Stimulated activated CD8-positive, alpha-beta memory T cell treated with anti-CD3 and anti-CD28 coated beads, Interleukin-2, amount 100 ng/mL, for 48 hours (primary cell): ENCODE measurements at regions not wholly inside any gene's neighbourhood (a gene's known extent, or its start where the extent isn't known, plus 50 kb on each side); places are given as distances from the start of the nearest gene placed in this dataset.

Experiments used
- DNase-seq, 2 donors: peaks; one replicate each; pipeline ENCODE4 v3.0.0-alpha.2; 2020; ENCODE audit warnings: low read depth in 2 of 2

- DNase-seq: no peak
Measured at GRCh38 chr2:62369541-62370202, 136.3 kb downstream of the TMEM17 start.

- no peak for DNase-seq
Measured at GRCh38 chr2:62364791-62365528, 141.0 kb downstream of the TMEM17 start.

DNA sequence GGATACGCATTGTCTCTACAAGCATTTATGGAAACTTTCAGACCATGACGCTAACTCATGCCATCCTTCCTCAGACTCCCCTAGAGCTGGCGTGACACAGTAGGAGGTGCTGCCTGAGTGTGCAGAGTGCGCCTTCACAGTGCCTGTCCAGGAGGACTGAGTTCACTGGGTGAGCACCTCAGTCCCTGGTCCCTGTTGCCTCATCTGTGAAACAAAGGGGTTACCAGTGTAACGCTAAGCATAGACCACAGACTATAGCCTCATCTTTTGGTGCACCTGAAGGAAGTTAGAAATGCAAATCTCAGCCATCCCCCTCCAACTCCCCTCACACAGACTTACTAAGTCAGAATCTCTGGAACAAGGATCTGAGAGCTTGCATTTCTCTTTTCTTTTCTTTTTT lies 142.8 kb downstream of the TMEM17 start:
- DNase-seq: no peak

DNA sequence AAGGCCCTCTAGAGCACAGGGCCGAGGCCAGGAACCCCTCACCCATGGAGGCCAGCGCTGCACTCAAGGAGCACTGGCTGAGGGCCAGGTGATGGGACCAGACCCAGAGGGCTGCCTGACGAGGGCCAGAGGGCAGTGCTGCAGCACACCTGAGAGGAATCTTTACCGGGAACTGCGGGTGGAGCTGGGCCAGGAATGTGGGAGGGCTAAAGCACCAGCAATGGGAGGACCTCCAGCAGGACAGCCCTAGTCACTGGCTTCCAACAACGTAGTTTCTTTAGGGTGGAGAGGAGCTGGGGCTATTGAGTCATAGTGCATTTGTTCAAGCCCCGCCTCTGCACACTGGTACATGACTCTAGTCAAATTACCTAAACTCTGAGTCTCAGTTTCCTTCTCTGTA lies 143.4 kb downstream of the TMEM17 start:
- no peak for DNase-seq

DNA sequence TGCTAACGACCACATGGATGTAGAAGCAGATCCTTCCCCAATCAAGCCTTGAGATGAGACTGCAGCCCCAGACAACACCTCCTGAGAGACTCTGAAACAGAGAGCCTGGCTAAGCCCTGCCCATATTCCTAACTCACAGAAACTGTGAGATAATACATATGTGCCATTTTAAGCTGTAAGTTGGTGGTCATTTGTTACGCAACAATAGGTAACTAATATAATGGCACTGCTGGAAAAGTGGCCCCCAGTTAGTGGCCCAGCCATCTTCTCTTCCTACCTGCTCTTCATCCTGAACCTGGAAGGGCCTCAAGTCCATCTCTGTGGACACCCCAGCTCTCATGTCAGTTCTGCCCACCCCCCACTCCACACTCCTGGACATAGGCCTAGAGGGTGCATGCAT lies 144.0 kb downstream of the TMEM17 start:
- DNase-seq: no peak

DNA sequence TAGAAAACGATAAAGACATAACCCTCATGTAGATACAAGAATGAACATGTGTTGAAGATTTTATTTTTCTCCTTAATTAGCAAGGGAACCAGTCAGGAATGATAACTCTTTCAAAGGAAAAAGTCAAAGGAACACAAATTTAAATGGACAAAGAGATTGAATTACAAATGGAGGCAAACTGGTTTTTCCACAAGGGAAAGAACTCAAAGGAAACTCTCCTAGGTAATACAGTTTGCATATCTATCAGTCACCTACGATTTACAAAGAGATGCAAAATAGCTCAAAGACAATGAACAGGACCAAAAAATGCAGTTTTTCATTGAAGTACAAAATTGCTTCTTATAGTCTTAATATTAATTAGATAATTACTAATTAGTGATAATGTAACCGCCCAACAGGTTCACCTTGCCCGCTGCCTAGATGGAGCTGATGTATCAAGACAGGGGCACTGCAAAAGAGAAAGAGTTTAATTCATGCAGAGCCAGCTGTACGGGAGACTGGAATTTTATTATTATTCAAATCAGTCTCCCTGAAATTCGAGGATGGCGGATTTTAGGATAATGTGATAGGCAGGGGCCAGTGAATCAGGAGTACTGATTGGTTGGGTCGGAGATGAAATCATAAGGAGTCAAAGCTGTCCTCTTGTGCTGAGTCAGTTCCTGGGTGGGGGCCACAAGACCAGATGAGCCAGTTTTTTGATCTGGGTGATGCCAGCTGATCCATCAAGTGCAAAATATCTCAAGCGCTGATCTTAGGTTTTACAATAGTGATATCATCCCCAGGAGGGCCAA lies 151.0 kb downstream of the TMEM17 start:
- no peak for DNase-seq

DNA sequence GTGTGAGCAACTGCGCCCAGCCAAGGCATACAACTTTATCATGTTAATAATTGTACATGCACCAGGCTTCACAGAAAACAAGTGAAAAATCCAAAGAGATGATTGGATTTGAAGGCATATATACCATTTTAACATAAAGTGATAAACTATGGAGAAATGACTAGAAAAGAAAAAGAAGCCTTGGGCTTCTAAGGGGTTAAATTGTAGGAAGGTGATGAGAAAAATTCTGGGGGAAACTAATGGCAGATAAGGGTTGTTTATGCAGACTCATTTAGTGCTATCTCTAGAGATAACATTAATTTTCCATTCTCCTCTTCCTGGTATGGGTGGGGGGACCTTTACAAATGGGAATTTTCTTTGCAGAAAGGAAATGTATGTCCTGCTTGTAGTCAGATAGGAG lies 154.0 kb downstream of the TMEM17 start:
- no peak for DNase-seq

GRCh38 chr2:62349788-62350187 lies 153.9 kb downstream of the B3GNT2 start:
- DNase-seq: no peak

DNA sequence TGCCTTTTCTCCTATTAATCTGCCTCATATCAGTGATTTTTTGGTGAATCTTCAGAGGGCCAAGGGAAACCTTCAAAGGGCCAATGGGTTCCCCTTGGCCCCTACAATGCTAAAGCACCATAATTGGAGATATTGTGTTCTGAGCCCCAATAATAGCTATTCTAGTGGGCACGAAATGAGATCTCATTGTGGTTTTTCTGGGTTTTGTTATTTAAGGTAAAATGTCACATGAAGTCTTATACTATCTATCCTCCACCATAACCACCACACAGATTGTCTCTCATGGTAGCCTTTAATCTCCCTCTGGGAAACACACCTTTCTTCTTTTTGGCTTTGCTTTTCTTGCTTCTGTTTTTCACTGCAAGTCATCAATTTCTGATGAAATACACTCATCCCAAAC lies 152.8 kb downstream of the B3GNT2 start:
- no peak for DNase-seq

GRCh38 chr2:62347563-62348270 lies 151.8 kb downstream of the B3GNT2 start:
- no peak for DNase-seq

GRCh38 chr2:62344472-62344871 lies 148.6 kb downstream of the B3GNT2 start:
- DNase-seq: no peak

DNA sequence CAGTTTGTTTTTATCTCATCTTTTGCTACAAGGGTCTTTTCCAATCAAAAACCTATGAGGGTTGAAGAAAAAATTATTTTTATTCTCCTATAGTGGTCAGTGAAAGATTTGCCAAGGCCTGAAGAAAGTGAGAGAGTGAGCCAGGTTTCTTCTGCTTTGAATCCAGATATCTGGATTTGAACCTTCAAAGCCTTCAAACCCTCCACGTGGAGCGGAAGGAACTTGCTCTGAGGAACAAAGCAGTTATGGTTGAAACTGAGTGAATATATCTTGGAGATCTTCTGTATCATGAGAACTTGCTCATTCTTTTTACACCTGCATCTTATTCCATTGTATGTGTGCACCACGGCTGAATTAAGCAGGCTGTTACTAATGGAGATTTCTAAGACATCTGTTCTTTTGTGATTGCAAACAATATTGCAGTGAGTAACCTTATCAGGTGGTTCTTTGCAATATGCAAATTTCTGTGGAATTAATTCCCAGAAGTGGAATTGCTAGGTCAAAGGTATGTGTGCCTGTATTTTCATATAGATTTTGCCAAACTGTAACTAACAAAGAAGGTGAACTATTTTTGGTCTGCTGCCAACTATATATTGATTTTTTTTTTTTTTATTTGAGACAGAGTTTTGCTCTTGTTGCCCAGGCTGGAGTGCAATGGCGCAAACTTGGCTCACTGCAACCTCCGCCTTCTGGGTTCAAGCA lies 147.9 kb downstream of the B3GNT2 start:
- no peak for DNase-seq

- no peak for DNase-seq
Measured at GRCh38 chr2:62343206-62343605, 147.3 kb downstream of the B3GNT2 start.

GRCh38 chr2:62340994-62341484 lies 145.1 kb downstream of the B3GNT2 start:
- no peak for DNase-seq

DNA sequence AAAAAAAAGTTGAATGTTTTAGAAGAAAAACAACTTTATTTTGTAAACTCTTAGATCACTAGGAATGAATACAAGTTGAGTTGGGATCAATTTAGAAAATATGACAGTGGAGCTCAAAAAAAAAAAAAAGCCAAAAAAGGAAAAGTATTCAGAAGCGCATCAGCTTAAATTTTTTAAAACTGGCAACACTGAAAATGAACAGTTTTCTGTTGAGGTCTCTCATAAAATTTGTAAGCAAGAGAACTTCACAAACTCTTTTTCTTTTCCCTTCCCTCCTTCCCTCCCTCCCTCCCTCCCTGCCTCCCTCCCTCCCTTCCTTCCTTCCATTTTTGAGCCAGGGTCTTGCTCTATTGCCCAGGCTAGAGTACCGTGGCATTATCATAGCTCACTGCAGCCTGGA lies 143.9 kb downstream of the B3GNT2 start:
- DNase-seq: no peak

DNA sequence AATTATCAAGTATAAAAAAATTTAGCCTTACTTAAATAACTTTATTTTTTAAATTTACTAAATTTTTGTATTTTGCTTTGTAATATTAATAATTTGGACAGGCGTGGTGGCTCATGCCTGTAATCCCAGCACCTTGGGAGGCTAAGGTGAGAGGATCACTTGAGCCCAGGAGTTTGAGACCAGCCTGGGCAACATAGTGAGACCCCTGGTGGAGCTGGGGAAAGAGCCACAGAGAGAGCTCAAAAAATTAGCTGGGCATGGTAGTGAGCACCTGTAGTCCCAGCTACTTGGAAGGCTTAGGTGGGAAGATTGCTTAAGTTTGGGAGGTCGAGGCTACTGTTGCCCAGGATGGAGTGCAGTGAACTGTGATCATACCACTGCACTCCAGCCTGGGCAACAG lies 143.5 kb downstream of the B3GNT2 start:
- DNase-seq: no peak

- no peak for DNase-seq
Measured at GRCh38 chr2:62338111-62338510, 142.2 kb downstream of the B3GNT2 start.

GRCh38 chr2:62337403-62337802 lies 141.5 kb downstream of the B3GNT2 start:
- DNase-seq: no peak

GRCh38 chr2:62335612-62336011 lies 139.7 kb downstream of the B3GNT2 start:
- no peak for DNase-seq

DNA sequence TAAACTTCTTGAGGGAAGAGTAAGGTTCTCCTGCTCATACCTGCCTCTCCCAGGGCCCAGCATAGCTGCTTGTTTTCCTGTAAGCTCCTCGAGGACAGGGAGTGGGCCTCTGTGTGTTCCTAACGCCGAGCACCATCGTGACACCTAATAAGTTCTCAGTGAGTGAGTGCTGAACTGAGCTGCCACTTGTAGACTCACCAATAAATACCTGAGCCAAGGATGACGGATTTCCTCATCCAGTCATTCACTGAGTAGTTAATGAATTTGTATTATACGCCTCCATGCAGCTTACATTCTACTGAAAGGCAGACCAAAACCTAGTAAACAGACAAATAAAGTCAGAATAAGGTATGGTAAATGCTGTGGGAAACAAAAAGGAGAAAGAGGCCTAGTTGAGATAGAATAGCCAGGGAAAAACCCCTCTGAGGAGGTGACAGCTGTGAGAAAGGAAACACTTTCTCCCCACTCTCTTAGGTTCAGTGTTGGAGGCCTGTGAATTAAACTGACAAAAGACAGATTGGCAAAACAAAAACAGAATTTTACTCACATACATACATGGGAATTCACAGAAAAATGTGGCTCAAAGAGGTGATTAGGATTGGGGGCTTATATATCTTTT lies 138.6 kb downstream of the B3GNT2 start:
- DNase-seq: no peak

GRCh38 chr2:62334009-62334408 lies 138.1 kb downstream of the B3GNT2 start:
- no peak for DNase-seq
